ENCODE measurements at regions not wholly inside any gene's neighbourhood (a gene's known extent, or its start where the extent isn't known, plus 50 kb on each side); places are given as distances from the start of the nearest gene placed in this dataset.

DNA sequence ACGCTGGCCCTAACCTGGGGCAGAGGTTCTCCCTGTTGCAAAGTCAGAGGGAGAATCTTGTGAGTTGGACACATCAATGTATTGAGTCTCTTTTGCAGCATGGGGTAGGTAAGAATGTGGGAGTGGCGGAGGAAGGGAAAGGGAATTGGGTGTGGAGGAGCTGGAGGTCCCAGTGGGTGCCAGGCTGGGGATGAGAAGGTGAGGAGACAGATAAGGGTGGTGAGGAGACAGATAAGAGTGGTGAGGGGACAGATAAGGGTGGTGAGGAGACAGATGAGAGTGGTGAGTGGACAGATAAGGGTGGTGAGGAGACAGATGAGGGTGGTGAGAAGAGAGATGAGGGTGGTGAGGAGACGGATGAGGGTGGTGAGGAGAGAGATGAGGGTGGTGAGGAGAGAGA is 72.9 kb upstream of the SFSWAP start:
- Histone ChIP-seq H3K4me3 (no peak overlapping the region), H3K27me3 (no peaks in the 10 kb centered on the region), H3K36me3 (no peaks in the 10 kb centered on the region), H3K27ac (no peak overlapping the region), H3K9me3 (ENCODE audit: low read depth) (no peaks in the 10 kb centered on the region), H3K4me2 (no peak overlapping the region), H4K20me1 (ENCODE audit: low read depth) (no peaks in the 10 kb centered on the region), H2AFZ (replicated peaks) (no peak overlapping the region), H3K9ac (no peak overlapping the region), H3F3A (ENCODE audit: low read depth) (no peaks in the 10 kb centered on the region), H3K4me1 (no peaks in the 10 kb centered on the region), H3K79me2 (ENCODE audit: low read depth) (no peaks in the 10 kb centered on the region)
- no peaks in the 10 kb centered on the region for H3K9me3 Mint-ChIP-seq
- no peak overlapping the region for H3K4me3 Mint-ChIP-seq
- TF ChIP-seq EZH2 (IDR thresholded peaks at IDR 0.05) (no peak), EZH2phosphoT487 (IDR thresholded peaks at IDR 0.05) (no peak)
- TF ChIP-seq, protein P1, sequence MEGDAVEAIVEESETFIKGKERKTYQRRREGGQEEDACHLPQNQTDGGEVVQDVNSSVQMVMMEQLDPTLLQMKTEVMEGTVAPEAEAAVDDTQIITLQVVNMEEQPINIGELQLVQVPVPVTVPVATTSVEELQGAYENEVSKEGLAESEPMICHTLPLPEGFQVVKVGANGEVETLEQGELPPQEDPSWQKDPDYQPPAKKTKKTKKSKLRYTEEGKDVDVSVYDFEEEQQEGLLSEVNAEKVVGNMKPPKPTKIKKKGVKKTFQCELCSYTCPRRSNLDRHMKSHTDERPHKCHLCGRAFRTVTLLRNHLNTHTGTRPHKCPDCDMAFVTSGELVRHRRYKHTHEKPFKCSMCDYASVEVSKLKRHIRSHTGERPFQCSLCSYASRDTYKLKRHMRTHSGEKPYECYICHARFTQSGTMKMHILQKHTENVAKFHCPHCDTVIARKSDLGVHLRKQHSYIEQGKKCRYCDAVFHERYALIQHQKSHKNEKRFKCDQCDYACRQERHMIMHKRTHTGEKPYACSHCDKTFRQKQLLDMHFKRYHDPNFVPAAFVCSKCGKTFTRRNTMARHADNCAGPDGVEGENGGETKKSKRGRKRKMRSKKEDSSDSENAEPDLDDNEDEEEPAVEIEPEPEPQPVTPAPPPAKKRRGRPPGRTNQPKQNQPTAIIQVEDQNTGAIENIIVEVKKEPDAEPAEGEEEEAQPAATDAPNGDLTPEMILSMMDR (IDR thresholded peaks at IDR 0.05): no peak
- no peaks in the 10 kb centered on the region for H3K36me3 Mint-ChIP-seq
- H3K27ac Mint-ChIP-seq: no peak overlapping the region
- no peak for DNase-seq (ENCODE audit: low spot score)
- H3K4me1 Mint-ChIP-seq: peaks cover under 1% of the 10 kb centered on the region
- peaks cover 3% of the 10 kb centered on the region for H3K27me3 Mint-ChIP-seq (ENCODE audit: insufficient read depth, low read depth)

DNA sequence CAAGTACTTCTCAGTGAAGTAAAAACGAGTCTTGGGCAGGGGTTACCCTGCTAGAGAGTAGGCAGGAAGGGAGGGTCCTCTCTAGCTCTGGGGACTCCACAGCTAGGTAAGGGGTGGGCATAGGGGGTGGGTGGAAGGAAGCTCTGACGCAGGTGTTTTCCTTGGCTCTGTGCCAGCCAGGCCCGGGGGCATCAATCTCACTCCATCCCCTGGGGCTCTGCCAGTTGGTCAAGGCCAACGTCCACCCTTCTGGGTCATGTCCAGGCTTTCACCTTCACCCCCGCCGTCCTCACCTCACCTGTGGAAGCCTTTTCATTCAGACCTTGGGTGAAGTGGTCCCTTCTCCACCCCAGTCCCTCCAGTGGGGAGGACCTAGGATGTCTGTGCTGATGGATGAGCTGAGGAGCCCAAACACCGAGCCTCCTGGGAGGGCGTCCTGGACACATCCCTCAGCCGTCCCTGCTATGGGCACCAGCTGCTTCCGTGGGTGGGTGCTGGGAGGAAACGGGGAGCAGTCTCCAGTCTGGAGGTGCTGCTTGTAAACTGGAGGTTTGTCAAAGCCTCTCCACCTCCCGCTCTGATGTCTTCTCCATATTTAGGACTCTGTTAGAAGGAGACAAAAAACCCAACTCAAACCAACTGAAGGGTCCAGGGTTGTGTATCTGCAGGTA is 71.5 kb upstream of the SFSWAP start:
- H3K36me3 Mint-ChIP-seq: no peaks in the 10 kb centered on the region
- no peak for TF ChIP-seq EZH2phosphoT487 (IDR thresholded peaks at IDR 0.05)
- TF ChIP-seq, protein P1 (IDR thresholded peaks at IDR 0.05): no peak
- no peak for TF ChIP-seq EZH2 (IDR thresholded peaks at IDR 0.05)
- no peak overlapping the region for H3K4me2 ChIP-seq
- H3K4me3 Mint-ChIP-seq: no peak overlapping the region
- H3K79me2 ChIP-seq (ENCODE audit: low read depth): no peaks in the 10 kb centered on the region
- H3K9ac ChIP-seq: no peak overlapping the region
- no peaks in the 10 kb centered on the region for H3K4me1 ChIP-seq
- DNase-seq (ENCODE audit: low spot score): no peak
- H3K4me1 Mint-ChIP-seq: no peaks in the 10 kb centered on the region
- H2AFZ ChIP-seq (replicated peaks): no peak overlapping the region
- no peaks in the 10 kb centered on the region for H3F3A ChIP-seq (ENCODE audit: low read depth)
- no peak overlapping the region for H3K27ac Mint-ChIP-seq
- no peak overlapping the region for H3K4me3 ChIP-seq
- no peaks in the 10 kb centered on the region for H3K36me3 ChIP-seq
- peaks cover 7% of the 10 kb centered on the region for H3K27me3 Mint-ChIP-seq (ENCODE audit: insufficient read depth, low read depth)
- no peak overlapping the region for H3K27ac ChIP-seq
- H3K27me3 ChIP-seq: no peaks in the 10 kb centered on the region
- no peaks in the 10 kb centered on the region for H3K9me3 ChIP-seq (ENCODE audit: low read depth)
- H4K20me1 ChIP-seq (ENCODE audit: low read depth): no peaks in the 10 kb centered on the region
- no peaks in the 10 kb centered on the region for H3K9me3 Mint-ChIP-seq

DNA sequence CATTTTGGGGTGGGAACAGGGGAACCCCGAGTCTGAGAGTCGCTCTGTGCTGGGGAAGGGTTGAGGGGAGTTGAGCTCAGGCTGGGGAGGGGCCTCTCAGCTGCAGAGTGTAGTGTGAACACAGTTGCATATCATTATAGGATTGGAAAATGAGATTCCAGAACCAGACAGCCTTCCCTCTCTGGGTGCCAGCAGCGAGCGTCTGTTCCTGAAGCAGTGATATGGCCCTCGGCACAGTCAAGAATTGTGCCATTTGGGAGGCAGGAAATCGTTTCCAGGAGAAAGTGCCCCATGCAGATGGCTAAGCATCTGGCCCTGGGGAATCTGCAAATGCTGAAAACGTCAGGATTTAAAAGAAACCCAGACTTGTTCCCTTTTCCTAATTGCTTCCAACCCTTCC is 70.4 kb upstream of the SFSWAP start:
- DNase-seq (ENCODE audit: low spot score): no peak
- H3K4me3 Mint-ChIP-seq: no peak overlapping the region

DNA sequence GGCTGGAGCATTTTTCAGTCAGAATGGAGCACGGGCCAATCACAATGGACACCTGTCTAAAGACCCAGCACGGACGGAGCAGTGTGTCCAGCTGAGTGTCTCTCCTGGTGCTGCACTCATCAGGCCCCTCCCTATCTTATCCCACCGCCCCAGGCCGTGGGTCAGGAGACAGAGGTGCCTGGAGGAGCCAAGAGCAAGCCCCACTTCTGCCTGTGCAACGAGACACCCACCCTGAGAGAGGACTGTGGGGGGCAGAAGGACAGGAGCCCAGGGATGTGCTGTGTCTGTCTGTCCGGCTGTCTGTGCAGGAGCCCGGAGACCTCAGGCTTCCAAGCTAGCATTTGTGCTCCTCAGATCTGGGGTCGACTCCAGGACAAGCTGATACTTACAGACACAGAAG is 69.6 kb upstream of the SFSWAP start:
- Histone ChIP-seq H4K20me1 (ENCODE audit: low read depth) (no peaks in the 10 kb centered on the region), H3K4me2 (no peak overlapping the region), H3F3A (ENCODE audit: low read depth) (no peaks in the 10 kb centered on the region), H3K27ac (no peak overlapping the region), H3K27me3 (no peaks in the 10 kb centered on the region), H3K79me2 (ENCODE audit: low read depth) (no peaks in the 10 kb centered on the region), H3K4me3 (no peak overlapping the region), H3K9ac (no peak overlapping the region), H3K9me3 (ENCODE audit: low read depth) (no peaks in the 10 kb centered on the region), H3K4me1 (no peaks in the 10 kb centered on the region), H3K36me3 (no peaks in the 10 kb centered on the region), H2AFZ (replicated peaks) (no peak overlapping the region)
- Mint-ChIP-seq H3K4me1 (peaks cover 2% of the 10 kb centered on the region), H3K9me3 (no peaks in the 10 kb centered on the region), H3K4me3 (no peak overlapping the region), H3K27ac (no peak overlapping the region), H3K36me3 (no peaks in the 10 kb centered on the region), H3K27me3 (ENCODE audit: insufficient read depth, low read depth) (peaks cover 7% of the 10 kb centered on the region)
- no peak for TF ChIP-seq EZH2 (IDR thresholded peaks at IDR 0.05)
- TF ChIP-seq, protein P1 (IDR thresholded peaks at IDR 0.05): no peak
- TF ChIP-seq EZH2phosphoT487 (IDR thresholded peaks at IDR 0.05): no peak
- no peak for DNase-seq (ENCODE audit: low spot score)

More for the DNA sequence above, 70.4 kb upstream of the SFSWAP start:
- no peaks in the 10 kb centered on the region for H3K9me3 Mint-ChIP-seq
- H3K4me1 Mint-ChIP-seq: no peaks in the 10 kb centered on the region
- H3F3A ChIP-seq (ENCODE audit: low read depth): no peaks in the 10 kb centered on the region
- H3K9ac ChIP-seq: no peak overlapping the region
- TF ChIP-seq EZH2 (IDR thresholded peaks at IDR 0.05): no peak
- TF ChIP-seq EZH2phosphoT487 (IDR thresholded peaks at IDR 0.05): no peak
- no peaks in the 10 kb centered on the region for H3K27me3 ChIP-seq
- no peaks in the 10 kb centered on the region for H4K20me1 ChIP-seq (ENCODE audit: low read depth)
- H2AFZ ChIP-seq (replicated peaks): no peak overlapping the region
- peaks cover 7% of the 10 kb centered on the region for H3K27me3 Mint-ChIP-seq (ENCODE audit: insufficient read depth, low read depth)
- no peaks in the 10 kb centered on the region for H3K4me1 ChIP-seq
- no peak overlapping the region for H3K4me2 ChIP-seq
- no peak overlapping the region for H3K27ac ChIP-seq
- no peaks in the 10 kb centered on the region for H3K79me2 ChIP-seq (ENCODE audit: low read depth)
- no peak overlapping the region for H3K27ac Mint-ChIP-seq
- no peaks in the 10 kb centered on the region for H3K36me3 Mint-ChIP-seq
- no peak overlapping the region for H3K4me3 ChIP-seq
- H3K9me3 ChIP-seq (ENCODE audit: low read depth): no peaks in the 10 kb centered on the region
- H3K36me3 ChIP-seq: no peaks in the 10 kb centered on the region
